K562 (cell line): ENCODE measurements at regions not wholly inside any gene's neighbourhood (a gene's known extent, or its start where the extent isn't known, plus 50 kb on each side); places are given as distances from the start of the nearest gene placed in this dataset.

Experiments used
- ATAC-seq: fragments of 200-7000 bp; cut with Tn5 transposase; 3 replicates; pipeline ENCODE4 v1.9.1; 2020; ENCODE audit warnings: moderate library complexity
- BruUV-seq: library from RNA; stranded (reverse); fragments of 400-500 nt; replicated peaks from 2 replicates; lab custom pipeline; 2021; lab: Mats Ljungman, UMichigan
- CTCF ChIA-PET: fragments of 300-600 bp; formaldehyde crosslinking; extraction: SDS; loops from one replicate; lab custom pipeline; 2021; ENCODE audit warnings: low intra/inter-chr PET ratio; lab: Yijun Ruan, JAX
- POLR2A ChIA-PET: fragments of 300-600, 350-650 bp; sonication (Branson Sonifier 250); formaldehyde crosslinking; extraction: SDS; loops from one replicate; lab custom pipeline; 2021; ENCODE audit warnings: antibody characterized with exemption, inconsistent platforms; lab: Yijun Ruan, JAX
- DNase-seq, 4 experiments: peaks; one replicate each; pipeline versions ENCODE4 v3.0.0 to v3.0.0-alpha.2; 2011 to 2018; ENCODE audit warnings: low spot score in 3 of 4, mixed read lengths in 3 of 4; ENCODE audit errors: extremely low read depth in 1 of 4
- FAIRE-seq: peaks from 2 replicates; lab custom pipeline; 2011; peaks lifted over from hg19 to GRCh38; lab: Jason Lieb, UNC
- H2AFZ ChIP-seq: 2 replicates; pipeline ENCODE4 v1.6.0; 2011; ENCODE audit warnings: low read depth, low read length, control low read depth, inconsistent platforms
- H3K27ac ChIP-seq: fragments of 200-600 bp; 3 replicates; pipeline ENCODE4 v1.8.0; 2011; ENCODE audit warnings: low read depth, mild to moderate bottlenecking, control low read depth, inconsistent platforms, low read length, moderate library complexity, mixed read lengths; ENCODE audit errors: extremely low read depth
- H3K27me3 ChIP-seq, 2 experiments: fragments of 300-600 bp in 1 of 2; 2 replicates in 1 of 2; 3 replicates in 1 of 2; pipeline versions ENCODE4 v1.6.0 to v1.8.0; 2011; ENCODE audit warnings: inconsistent platforms in 2 of 2, low read length in 2 of 2, mild to moderate bottlenecking in 1 of 2, mixed read lengths in 1 of 2, moderate library complexity in 1 of 2; ENCODE audit not compliant: control insufficient read depth in 2 of 2, insufficient read depth in 2 of 2
- H3K36me3 ChIP-seq: fragments of 300-600 bp; 3 replicates; pipeline ENCODE4 v1.8.0; 2011; ENCODE audit warnings: mild to moderate bottlenecking, low read length, inconsistent platforms; ENCODE audit not compliant: control insufficient read depth, insufficient read depth
- H3K4me1 ChIP-seq, 2 experiments: fragments of 200-600 bp in 1 of 2; replicated peaks in 1 of 2; 2 replicates in 1 of 2; 3 replicates in 1 of 2; pipeline versions ENCODE4 v1.5.1 to v1.8.0; 2011; ENCODE audit warnings: inconsistent platforms in 2 of 2, low read length in 2 of 2, mild to moderate bottlenecking in 1 of 2, mixed read lengths in 1 of 2, moderate library complexity in 1 of 2; ENCODE audit not compliant: control insufficient read depth in 2 of 2, insufficient read depth in 2 of 2
- H3K4me2 ChIP-seq: 2 replicates; pipeline ENCODE4 v1.6.1; 2011; ENCODE audit warnings: low read length, control low read depth, inconsistent platforms, mixed read lengths; ENCODE audit not compliant: insufficient read depth
- H3K4me3 ChIP-seq: fragments of 200-600 bp; sonication (generic), shearing (Covaris generic); 2 replicates; pipeline ENCODE4 v1.5.1; 2016; ENCODE audit warnings: control low read depth, inconsistent platforms
- H3K79me2 ChIP-seq: fragments of 200-600 bp; 3 replicates; pipeline ENCODE4 v1.8.0; 2011; ENCODE audit warnings: low read length, inconsistent platforms; ENCODE audit not compliant: control insufficient read depth, insufficient read depth
- H3K9ac ChIP-seq, 2 experiments: 2 replicates each; pipeline versions ENCODE4 v1.6.0 to v1.6.1; 2011; ENCODE audit warnings: low read depth in 2 of 2, low read length in 2 of 2, control low read depth in 1 of 2, inconsistent platforms in 1 of 2, mild to moderate bottlenecking in 1 of 2, mixed read lengths in 1 of 2; ENCODE audit not compliant: insufficient read depth in 1 of 2
- H3K9me1 ChIP-seq: one replicate; pipeline ENCODE4 v1.6.0; 2011; ENCODE audit warnings: inconsistent platforms, mild to moderate bottlenecking, low read length, moderate library complexity; ENCODE audit not compliant: control insufficient read depth, insufficient read depth
- H3K9me3 ChIP-seq: replicated peaks from 2 replicates; pipeline ENCODE4 v1.5.1; 2011; ENCODE audit warnings: low read depth, low read length, inconsistent platforms; ENCODE audit not compliant: control insufficient read depth, insufficient read depth
- H4K20me1 ChIP-seq: replicated peaks from 2 replicates; pipeline ENCODE4 v1.6.1; 2011; ENCODE audit warnings: low read length, inconsistent platforms, mixed read lengths; ENCODE audit not compliant: control insufficient read depth, insufficient read depth
- CREBBP ChIP-seq: IDR thresholded peaks from one replicate; pipeline ENCODE4 v1.6.1; 2012; ENCODE audit warnings: low read depth, mild to moderate bottlenecking, control low read depth, inconsistent platforms, low read length
- HOXB6 ChIP-seq: fragments of 250-450 bp; sonication (Bioruptor Pico); IDR thresholded peaks from 2 replicates; pipeline ENCODE4 v1.5.1; 2022; ENCODE audit warnings: mild to moderate bottlenecking, borderline replicate concordance
- RBM25 ChIP-seq: fragments of 200-400 bp; formaldehyde crosslinking; IDR thresholded peaks from 2 replicates; pipeline ENCODE4 v1.6.1; 2018; ENCODE audit warnings: low read length, low read depth, moderate library complexity; ENCODE audit not compliant: severe bottlenecking
- SIN3B ChIP-seq: fragments of 450-650 bp; IDR thresholded peaks from 2 replicates; pipeline ENCODE4 v1.6.1; 2017; ENCODE audit warnings: low read depth, mild to moderate bottlenecking, moderate library complexity
- SP1 ChIP-seq: sonication (generic); formaldehyde crosslinking; IDR thresholded peaks from 2 replicates; pipeline ENCODE4 v1.8.1; 2022; ENCODE audit warnings: mild to moderate bottlenecking, missing genetic modification reagents
- ZBTB5 ChIP-seq: fragments of 450-650 bp; IDR thresholded peaks from 2 replicates; pipeline ENCODE4 v1.6.1; 2017; ENCODE audit warnings: antibody characterized with exemption
- ZNF134 ChIP-seq: fragments of 250-450 bp; sonication (Bioruptor Pico); conservative IDR thresholded peaks from 2 replicates; pipeline ENCODE4 v1.4.0; 2020
- ZNF354B ChIP-seq: fragments of 250-450 bp; sonication (Bioruptor Pico); IDR thresholded peaks from 2 replicates; pipeline ENCODE4 v1.4.0; 2020
- ZNF507 ChIP-seq: conservative IDR thresholded peaks from 2 replicates; pipeline ENCODE4 v1.6.1; 2017; ENCODE audit warnings: missing genetic modification characterization, missing compliant biosample characterization
- WGBS: fragments of 100-300 bp; shearing (Covaris generic); methylation state at CpG from one replicate; pipeline ENCODE4 v1.1.6; 2016; ENCODE audit warnings: low coverage, mixed read lengths; ENCODE audit not compliant: insufficient coverage; ENCODE audit errors: missing lambda C conversion rate; 5-methylcytosine and 5-hydroxymethylcytosine counted together
- in situ Hi-C: fragments of 300-500 bp; cut with MboI; formaldehyde crosslinking; loops from 4 replicates; pipeline ENCODE4 v1.15.0; 2018; ENCODE audit warnings: inconsistent platforms, mixed read lengths
- intact Hi-C: fragments of 100-400 bp; cut with micrococcal nuclease; formaldehyde crosslinking; loops from 2 replicates; pipeline ENCODE4 v1.14.2; 2022
- TF ChIP-seq, protein P1 (sequence below): fragments of 450-650 bp; formaldehyde crosslinking; IDR thresholded peaks from 2 replicates; pipeline ENCODE4 v1.4.0; 2022; ENCODE audit warnings: mild to moderate bottlenecking, moderate library complexity

- in situ Hi-C loops = no loop called here
- ChIA-PET POLR2A (no interaction called here), CTCF (no interaction called here)
- Histone ChIP-seq H3K4me3 (no peak overlapping the region), H3K9me1 (no peaks in the 10 kb centered on the region), H4K20me1 (no peaks in the 10 kb centered on the region), H3K36me3 (no peaks in the 10 kb centered on the region), H3K27ac (no peak overlapping the region)
- ATAC-seq = no peak
- DNase-seq = no peak
- no TSS peak for BruUV-seq
- WGBS = 7% methylated on average over 1 of the region's 1 CpG
- TF ChIP-seq RBM25 = peak; percentile 60
- 0 out of 2 replicates have a peak, but pooled peaks have one; percentile 44 for TF ChIP-seq ZNF354B
- TF ChIP-seq ZNF134 = no peak
- TF ChIP-seq ZNF507 (tag) = peak; percentile 98
- TF ChIP-seq, all 486 proteins: peak for 3
- no peak overlapping the region for H3K4me2 ChIP-seq
- H3K79me2 ChIP-seq = no peaks in the 10 kb centered on the region
- no peak for FAIRE-seq
- H3K9me3 ChIP-seq = no peaks in the 10 kb centered on the region
- no peak overlapping the region for H3K9ac ChIP-seq
- intact Hi-C loops = no loop called here
- H2AFZ ChIP-seq = no peak overlapping the region
- peaks cover 2 to 15% of the 10 kb centered on the region in 2 experiments; a peak in 1 of 5 replicates for H3K27me3 ChIP-seq
- no peaks in the 10 kb centered on the region for H3K4me1 ChIP-seq
These were observed 293.5 kb downstream of the PTPRU start for GRCh38 chr1:29529677-29530278.

GRCh38 chr1:29527314-29528004 lies 291.1 kb downstream of the PTPRU start:
- intact Hi-C loops (no loop called here), in situ Hi-C loops (no loop called here)
- no peak for FAIRE-seq
- no peak overlapping the region for H3K4me3 ChIP-seq
- no peak overlapping the region for H3K4me2 ChIP-seq
- no peaks in the 10 kb centered on the region for H3K9me3 ChIP-seq
- H3K9me1 ChIP-seq = no peaks in the 10 kb centered on the region
- POLR2A ChIA-PET = interaction anchor here (0.6 to 1.2 kb wide), 4 partner anchors 9 to 937 kb away, joined by 3 to 4 read pairs (median 3); no protein-coding TSS in a partner anchor
- H3K4me1 ChIP-seq = no peaks in the 10 kb centered on the region
- TF ChIP-seq HOXB6 (CRISPR knock-in tag) = no peak
- TF ChIP-seq SIN3B = no peak
- no peak for TF ChIP-seq SP1 (CRISPR knock-in tag)
- no peak for TF ChIP-seq CREBBP
- TF ChIP-seq, protein P1, sequence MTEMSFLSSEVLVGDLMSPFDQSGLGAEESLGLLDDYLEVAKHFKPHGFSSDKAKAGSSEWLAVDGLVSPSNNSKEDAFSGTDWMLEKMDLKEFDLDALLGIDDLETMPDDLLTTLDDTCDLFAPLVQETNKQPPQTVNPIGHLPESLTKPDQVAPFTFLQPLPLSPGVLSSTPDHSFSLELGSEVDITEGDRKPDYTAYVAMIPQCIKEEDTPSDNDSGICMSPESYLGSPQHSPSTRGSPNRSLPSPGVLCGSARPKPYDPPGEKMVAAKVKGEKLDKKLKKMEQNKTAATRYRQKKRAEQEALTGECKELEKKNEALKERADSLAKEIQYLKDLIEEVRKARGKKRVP (CRISPR knock-in tag) = no peak
- no peak for TF ChIP-seq ZBTB5
- no peak overlapping the region for H2AFZ ChIP-seq
- H3K27me3 ChIP-seq = peaks cover 8 to 31% of the 10 kb centered on the region in 2 experiments; a peak in 3 of 5 replicates
- under 1% methylated on average over 8 of the region's 8 CpGs for WGBS
- no TSS peak for BruUV-seq
- H4K20me1 ChIP-seq = no peaks in the 10 kb centered on the region
- no peak overlapping the region for H3K9ac ChIP-seq
- no peak for DNase-seq
- no peaks in the 10 kb centered on the region for H3K36me3 ChIP-seq
- CTCF ChIA-PET = no interaction called here
- no peaks in the 10 kb centered on the region for H3K79me2 ChIP-seq
- no peak overlapping the region for H3K27ac ChIP-seq
- ATAC-seq = no peak
